CD14-positive monocyte (primary cell): ENCODE measurements at regions not wholly inside any gene's neighbourhood (a gene's known extent, or its start where the extent isn't known, plus 50 kb on each side); places are given as distances from the start of the nearest gene placed in this dataset.

Experiments
- DNase-seq, 3 donors: peaks; one replicate each; pipeline ENCODE4 v3.0.0-alpha.2; 2011 to 2022
- H2AFZ ChIP-seq: 2 replicates; pipeline ENCODE4 v1.6.0; 2012; ENCODE audit warnings: mild to moderate bottlenecking, low read depth, low read length, inconsistent platforms; ENCODE audit not compliant: insufficient read depth, poor library complexity, severe bottlenecking
- H3K27ac ChIP-seq, 2 donors: 1 replicate in 1 of 2; 2 replicates in 1 of 2; pipeline ENCODE4 v1.5.1; 2012 to 2013; ENCODE audit warnings: low read length in 2 of 2, control low read depth in 1 of 2, inconsistent platforms in 1 of 2, low read depth in 1 of 2, mild to moderate bottlenecking in 1 of 2
- H3K27me3 ChIP-seq, 2 donors: one replicate each; pipeline versions ENCODE4 v1.6.0 to v1.6.1; 2011 to 2013; ENCODE audit warnings: low read length in 2 of 2; ENCODE audit not compliant: control insufficient read depth in 2 of 2, insufficient read depth in 2 of 2
- H3K36me3 ChIP-seq, 2 donors: replicated peaks in 1 of 2; 1 replicate in 1 of 2; 2 replicates in 1 of 2; pipeline versions ENCODE4 v1.5.1 to v1.6.1; 2012 to 2013; ENCODE audit warnings: low read length in 2 of 2, control low read depth in 1 of 2, inconsistent platforms in 1 of 2, mild to moderate bottlenecking in 1 of 2; ENCODE audit not compliant: insufficient read depth in 2 of 2, control insufficient read depth in 1 of 2
- H3K4me1 ChIP-seq, 2 donors: 1 replicate in 1 of 2; 2 replicates in 1 of 2; pipeline versions ENCODE4 v1.5.1 to v1.6.1; 2012 to 2013; ENCODE audit warnings: low read length in 2 of 2, control low read depth in 1 of 2, inconsistent platforms in 1 of 2, mild to moderate bottlenecking in 1 of 2, moderate library complexity in 1 of 2; ENCODE audit not compliant: insufficient read depth in 2 of 2, control insufficient read depth in 1 of 2
- H3K4me2 ChIP-seq: replicated peaks from 2 replicates; pipeline ENCODE3; 2012; ENCODE audit warnings: low read length, moderate library complexity, mild to moderate bottlenecking; ENCODE audit not compliant: poor library complexity, severe bottlenecking; ENCODE audit errors: extremely low read depth
- H3K4me3 ChIP-seq, 3 experiments: fragments of 200-600 bp in 1 of 3; sonication (generic) in 1 of 3; replicated peaks in 1 of 3; 1 replicate in 2 of 3; 2 replicates in 1 of 3; pipeline ENCODE4 v1.5.1; 2011 to 2013; ENCODE audit warnings: low read length in 3 of 3, mild to moderate bottlenecking in 3 of 3, control low read depth in 2 of 3, low read depth in 2 of 3, inconsistent platforms in 1 of 3, moderate library complexity in 1 of 3
- H3K79me2 ChIP-seq: 2 replicates; pipeline ENCODE4 v1.6.0; 2012; ENCODE audit warnings: mild to moderate bottlenecking, control low read depth, inconsistent platforms, low read length, moderate library complexity; ENCODE audit not compliant: insufficient read depth
- H3K9ac ChIP-seq: 2 replicates; pipeline ENCODE4 v1.6.0; 2017; ENCODE audit warnings: low read length, mild to moderate bottlenecking; ENCODE audit not compliant: insufficient read depth, poor library complexity, severe bottlenecking
- H3K9me3 ChIP-seq, 2 donors: replicated peaks in 1 of 2; 1 replicate in 1 of 2; 2 replicates in 1 of 2; pipeline versions ENCODE4 v1.5.1 to v1.6.1; 2012 to 2013; ENCODE audit warnings: low read length in 2 of 2, control low read depth in 1 of 2; ENCODE audit not compliant: control insufficient read depth in 1 of 2, insufficient read depth in 1 of 2
- H4K20me1 ChIP-seq: 2 replicates; pipeline ENCODE4 v1.6.0; 2012; ENCODE audit warnings: mild to moderate bottlenecking, low read length, control low read depth, moderate library complexity; ENCODE audit not compliant: insufficient read depth
- H3K27ac Mint-ChIP-seq, 7 donors: one replicate each; pipeline ENCODE4 v1.8.0; 2020; ENCODE audit warnings: mild to moderate bottlenecking in 7 of 7, mixed read lengths in 7 of 7, moderate library complexity in 6 of 7, inconsistent platforms in 2 of 7
- H3K27me3 Mint-ChIP-seq, 3 donors: one replicate each; pipeline ENCODE4 v1.8.0; 2021 to 2022; ENCODE audit warnings: low read depth in 3 of 3, mild to moderate bottlenecking in 3 of 3, mixed read lengths in 3 of 3, moderate library complexity in 3 of 3, inconsistent platforms in 1 of 3
- H3K36me3 Mint-ChIP-seq, 2 donors: one replicate each; pipeline ENCODE4 v1.8.0; 2020; ENCODE audit warnings: mixed read lengths in 2 of 2, inconsistent platforms in 1 of 2, mild to moderate bottlenecking in 1 of 2
- H3K4me1 Mint-ChIP-seq: one replicate; pipeline ENCODE4 v1.8.0; 2020; ENCODE audit warnings: mild to moderate bottlenecking, mixed read lengths
- H3K4me3 Mint-ChIP-seq, 2 donors: one replicate each; pipeline ENCODE4 v1.8.0; 2020; ENCODE audit warnings: mild to moderate bottlenecking in 2 of 2, mixed read lengths in 2 of 2, moderate library complexity in 1 of 2
- H3K9me3 Mint-ChIP-seq, 7 donors: one replicate each; pipeline ENCODE4 v1.8.0; 2020 to 2022; ENCODE audit warnings: mixed read lengths in 7 of 7, mild to moderate bottlenecking in 6 of 7, moderate library complexity in 6 of 7, inconsistent platforms in 2 of 7
- WGBS: methylation state at CpG from one replicate; pipeline ENCODE4 v1.1.5; 2013; ENCODE audit warnings: missing lambda C conversion rate; ENCODE audit not compliant: insufficient coverage; 5-methylcytosine and 5-hydroxymethylcytosine counted together
- intact Hi-C, 2 donors: fragments of 100-400 bp; cut with micrococcal nuclease; formaldehyde crosslinking; loops; one replicate each; pipeline versions ENCODE4 v1.15.0 to v1.15.1; 2023
- TF ChIP-seq, protein P1 (sequence below): fragments of 200-600 bp; IDR thresholded peaks from one replicate; pipeline ENCODE4 v1.8.0; 2022; ENCODE audit warnings: antibody characterized with exemption, mild to moderate bottlenecking

DNA sequence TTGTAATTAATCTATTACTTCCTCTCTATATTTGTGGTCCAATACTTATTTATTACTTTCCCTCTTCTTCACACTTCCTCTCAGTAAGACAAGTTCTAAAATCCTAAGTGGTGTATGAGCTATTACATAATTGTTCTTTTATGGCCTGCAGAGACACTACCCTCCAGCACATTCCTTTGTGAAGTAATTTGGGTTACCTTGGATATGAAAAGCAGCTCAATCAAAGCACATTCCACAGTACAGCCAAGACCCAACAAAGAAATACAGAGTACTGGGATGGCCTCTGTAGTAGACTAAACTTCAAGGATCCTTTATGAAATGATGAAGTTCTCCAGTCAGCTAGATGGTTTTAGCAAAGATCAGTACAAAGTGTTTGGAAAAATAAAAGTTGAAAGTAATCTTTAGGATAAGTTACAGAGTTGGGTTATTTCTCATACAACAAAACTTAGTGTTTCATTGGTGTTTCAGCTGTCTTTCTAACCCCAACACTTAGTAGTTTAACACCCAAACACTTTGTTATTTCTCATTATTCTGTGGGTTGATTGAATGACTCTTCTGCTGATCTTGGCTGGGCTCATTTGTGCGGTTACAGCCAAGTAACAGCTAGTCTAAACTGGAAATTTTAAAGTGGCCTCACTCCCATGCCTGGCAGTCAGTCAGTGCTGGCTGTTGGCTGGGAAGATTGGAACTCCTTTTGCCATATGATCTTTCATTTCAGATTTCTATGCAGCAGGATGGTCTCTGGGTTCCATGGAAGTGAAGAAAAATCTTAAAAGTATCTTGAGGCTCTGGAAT, 161.5 kb upstream of the POU3F2 start:
- TF ChIP-seq, protein P1, sequence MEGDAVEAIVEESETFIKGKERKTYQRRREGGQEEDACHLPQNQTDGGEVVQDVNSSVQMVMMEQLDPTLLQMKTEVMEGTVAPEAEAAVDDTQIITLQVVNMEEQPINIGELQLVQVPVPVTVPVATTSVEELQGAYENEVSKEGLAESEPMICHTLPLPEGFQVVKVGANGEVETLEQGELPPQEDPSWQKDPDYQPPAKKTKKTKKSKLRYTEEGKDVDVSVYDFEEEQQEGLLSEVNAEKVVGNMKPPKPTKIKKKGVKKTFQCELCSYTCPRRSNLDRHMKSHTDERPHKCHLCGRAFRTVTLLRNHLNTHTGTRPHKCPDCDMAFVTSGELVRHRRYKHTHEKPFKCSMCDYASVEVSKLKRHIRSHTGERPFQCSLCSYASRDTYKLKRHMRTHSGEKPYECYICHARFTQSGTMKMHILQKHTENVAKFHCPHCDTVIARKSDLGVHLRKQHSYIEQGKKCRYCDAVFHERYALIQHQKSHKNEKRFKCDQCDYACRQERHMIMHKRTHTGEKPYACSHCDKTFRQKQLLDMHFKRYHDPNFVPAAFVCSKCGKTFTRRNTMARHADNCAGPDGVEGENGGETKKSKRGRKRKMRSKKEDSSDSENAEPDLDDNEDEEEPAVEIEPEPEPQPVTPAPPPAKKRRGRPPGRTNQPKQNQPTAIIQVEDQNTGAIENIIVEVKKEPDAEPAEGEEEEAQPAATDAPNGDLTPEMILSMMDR, result no peak
- no peaks in the 10 kb centered on the region for H3K4me1 ChIP-seq
- 80% methylated on average over 1 of the region's 1 CpG for WGBS
- no peak for DNase-seq
- no peak overlapping the region for H3K27ac ChIP-seq
- H3K4me2 ChIP-seq, result no peak overlapping the region
- H3K4me3 Mint-ChIP-seq, result no peak overlapping the region
- H3K79me2 ChIP-seq, result no peaks in the 10 kb centered on the region
- H3K4me1 Mint-ChIP-seq, result no peaks in the 10 kb centered on the region
- H3K27me3 ChIP-seq, result no peaks in the 10 kb centered on the region
- H3K9me3 ChIP-seq, result no peaks in the 10 kb centered on the region
- H3K27ac Mint-ChIP-seq, result no peak overlapping the region
- H2AFZ ChIP-seq, result no peak overlapping the region
- H3K36me3 Mint-ChIP-seq, result no peaks in the 10 kb centered on the region
- H3K27me3 Mint-ChIP-seq, result no peaks in the 10 kb centered on the region
- H3K9ac ChIP-seq, result no peak overlapping the region
- no peak overlapping the region for H3K4me3 ChIP-seq
- intact Hi-C loops, result no loop called here
- H3K9me3 Mint-ChIP-seq, result peaks cover 0 to 2% (median 0%) of the 10 kb centered on the region in 7 donors
- H3K36me3 ChIP-seq, result no peaks in the 10 kb centered on the region
- H4K20me1 ChIP-seq, result no peaks in the 10 kb centered on the region

DNA sequence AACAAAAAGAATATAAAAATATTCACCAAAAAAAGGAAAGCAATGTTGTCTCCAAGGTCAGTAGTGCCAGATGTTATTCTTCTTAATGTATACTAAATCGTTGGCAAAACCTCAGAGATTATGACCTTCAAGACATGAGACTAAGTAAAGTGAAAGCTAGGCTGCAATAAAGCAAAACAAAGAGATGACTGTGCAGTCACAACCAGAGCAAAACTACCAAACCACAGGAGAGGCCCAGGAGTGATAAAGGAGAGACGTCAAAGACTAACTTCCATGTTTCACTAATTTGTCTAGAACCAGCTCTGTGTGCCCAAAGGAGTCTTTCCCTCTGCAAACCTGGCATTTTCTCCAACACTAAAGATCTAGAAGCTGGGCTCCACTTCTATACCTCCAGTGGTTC, 155.9 kb upstream of the POU3F2 start:
- 83% methylated on average over 1 of the region's 2 CpGs for WGBS
- no peak overlapping the region for H3K27ac ChIP-seq
- H3K27me3 ChIP-seq, result no peaks in the 10 kb centered on the region

More for the DNA sequence above, 155.9 kb upstream of the POU3F2 start:
- TF ChIP-seq, protein P1, result no peak
- Mint-ChIP-seq H3K4me3 (no peak overlapping the region), H3K9me3 (peaks cover 0 to 2% (median 0%) of the 10 kb centered on the region in 7 donors), H3K4me1 (no peaks in the 10 kb centered on the region), H3K27ac (no peak overlapping the region), H3K27me3 (no peaks in the 10 kb centered on the region), H3K36me3 (no peaks in the 10 kb centered on the region)
- H2AFZ ChIP-seq, result no peak overlapping the region
- no peaks in the 10 kb centered on the region for H3K9me3 ChIP-seq
- H3K79me2 ChIP-seq, result no peaks in the 10 kb centered on the region
- intact Hi-C loops, result no loop called here
- H4K20me1 ChIP-seq, result no peaks in the 10 kb centered on the region
- no peak for DNase-seq
- no peak overlapping the region for H3K9ac ChIP-seq
- no peak overlapping the region for H3K4me2 ChIP-seq
- H3K4me3 ChIP-seq, result no peak overlapping the region
- no peaks in the 10 kb centered on the region for H3K36me3 ChIP-seq
- H3K4me1 ChIP-seq, result no peaks in the 10 kb centered on the region
